Keratinocyte (primary cell): ENCODE measurements at regions not wholly inside any gene's neighbourhood (a gene's known extent, or its start where the extent isn't known, plus 50 kb on each side); places are given as distances from the start of the nearest gene placed in this dataset.

Experiments used
- DNase-seq: peaks from one replicate; pipeline ENCODE4 v3.0.0-alpha.2; 2011; ENCODE audit warnings: low read depth, missing footprints, low spot score
- FAIRE-seq: peaks from 2 replicates; lab custom pipeline; 2011; peaks lifted over from hg19 to GRCh38; lab: Jason Lieb, UNC
- H2AFZ ChIP-seq: 2 replicates; pipeline ENCODE4 v1.6.0; 2012; ENCODE audit warnings: low read length, control low read depth, inconsistent platforms; ENCODE audit not compliant: control insufficient read depth
- H3K27ac ChIP-seq: 2 replicates; pipeline ENCODE4 v1.5.1; 2011; ENCODE audit warnings: low read length; ENCODE audit not compliant: control insufficient read depth, insufficient read depth
- H3K27me3 ChIP-seq: 3 replicates; pipeline ENCODE4 v1.6.0; 2011; ENCODE audit warnings: low read length; ENCODE audit not compliant: control insufficient read depth, insufficient read depth; ENCODE audit errors: extremely low read depth
- H3K36me3 ChIP-seq, 2 experiments: 2 replicates in 1 of 2; 3 replicates in 1 of 2; pipeline ENCODE4 v1.5.1; 2011; ENCODE audit warnings: low read length in 2 of 2, mild to moderate bottlenecking in 1 of 2; ENCODE audit not compliant: control insufficient read depth in 2 of 2, insufficient read depth in 2 of 2; ENCODE audit errors: extremely low read depth in 1 of 2
- H3K4me1 ChIP-seq: 3 replicates; pipeline ENCODE4 v1.5.1; 2011; ENCODE audit warnings: low read length; ENCODE audit not compliant: control insufficient read depth, insufficient read depth; ENCODE audit errors: extremely low read depth
- H3K4me2 ChIP-seq: 3 replicates; pipeline ENCODE4 v1.6.0; 2011; ENCODE audit warnings: low read depth, low read length; ENCODE audit not compliant: control insufficient read depth, insufficient read depth; ENCODE audit errors: extremely low read depth
- H3K4me3 ChIP-seq, 3 experiments: fragments of 200-600 bp in 1 of 3; sonication (generic) in 1 of 3; 2 replicates in 2 of 3; 3 replicates in 1 of 3; pipeline ENCODE4 v1.5.1; 2011 to 2016; ENCODE audit warnings: low read length in 3 of 3, mild to moderate bottlenecking in 3 of 3, control low read depth in 2 of 3, inconsistent platforms in 1 of 3, low read depth in 1 of 3, mixed read lengths in 1 of 3, mixed run types in 1 of 3, moderate library complexity in 1 of 3; ENCODE audit not compliant: control insufficient read depth in 2 of 3, insufficient read depth in 2 of 3; ENCODE audit errors: extremely low read depth in 1 of 3
- H3K79me2 ChIP-seq: 2 replicates; pipeline ENCODE4 v1.6.0; 2012; ENCODE audit warnings: low read length; ENCODE audit not compliant: control insufficient read depth, insufficient read depth
- H3K9ac ChIP-seq: 3 replicates; pipeline ENCODE4 v1.6.0; 2011; ENCODE audit warnings: low read length; ENCODE audit not compliant: control insufficient read depth, insufficient read depth; ENCODE audit errors: extremely low read depth
- H3K9me1 ChIP-seq: 3 replicates; pipeline ENCODE4 v1.6.0; 2011; ENCODE audit warnings: low read length; ENCODE audit not compliant: control insufficient read depth, insufficient read depth; ENCODE audit errors: extremely low read depth
- H3K9me3 ChIP-seq: 2 replicates; pipeline ENCODE4 v1.5.1; 2012; ENCODE audit warnings: low read depth, low read length; ENCODE audit not compliant: control insufficient read depth
- H4K20me1 ChIP-seq: 3 replicates; pipeline ENCODE4 v1.6.0; 2011; ENCODE audit warnings: low read length; ENCODE audit not compliant: control insufficient read depth, insufficient read depth; ENCODE audit errors: extremely low read depth
- EZH2 ChIP-seq: IDR thresholded peaks from one replicate; pipeline ENCODE4 v1.6.1; 2012; ENCODE audit warnings: inconsistent platforms, mild to moderate bottlenecking, low read length, moderate library complexity
- dilution Hi-C: fragments of 300-500 bp; cut with MboI; formaldehyde crosslinking; loops from one replicate; pipeline ENCODE4 v1.7.0; 2020; ENCODE audit warnings: low sequenced_read_pairs; ENCODE audit not compliant: extremely low pct_ligation_motif_present
- TF ChIP-seq, protein P1 (sequence below), 3 experiments: IDR thresholded peaks in 1 of 3; conservative IDR thresholded peaks in 1 of 3; optimal IDR thresholded peaks in 1 of 3; 2 replicates in 2 of 3; 3 replicates in 1 of 3; pipeline versions ENCODE3 to v1.5.1; 2011; ENCODE audit warnings: low read length in 3 of 3, mild to moderate bottlenecking in 3 of 3, moderate library complexity in 2 of 3, control low read depth in 1 of 3, inconsistent platforms in 1 of 3; ENCODE audit not compliant: insufficient read depth in 2 of 3; ENCODE audit errors: extremely low read depth in 1 of 3

- Histone ChIP-seq H3K4me3 (no peak overlapping the region), H3K79me2 (no peaks in the 10 kb centered on the region), H4K20me1 (no peaks in the 10 kb centered on the region), H3K4me1 (no peaks in the 10 kb centered on the region), H3K36me3 (no peaks in the 10 kb centered on the region), H3K27me3 (no peaks in the 10 kb centered on the region), H2AFZ (no peak overlapping the region), H3K27ac (no peak overlapping the region), H3K9me3 (no peaks in the 10 kb centered on the region), H3K9ac (no peak overlapping the region), H3K9me1 (no peaks in the 10 kb centered on the region), H3K4me2 (no peak overlapping the region)
- dilution Hi-C loops, result no loop called here
- DNase-seq, result no peak
- no peak for FAIRE-seq
- TF ChIP-seq, protein P1, sequence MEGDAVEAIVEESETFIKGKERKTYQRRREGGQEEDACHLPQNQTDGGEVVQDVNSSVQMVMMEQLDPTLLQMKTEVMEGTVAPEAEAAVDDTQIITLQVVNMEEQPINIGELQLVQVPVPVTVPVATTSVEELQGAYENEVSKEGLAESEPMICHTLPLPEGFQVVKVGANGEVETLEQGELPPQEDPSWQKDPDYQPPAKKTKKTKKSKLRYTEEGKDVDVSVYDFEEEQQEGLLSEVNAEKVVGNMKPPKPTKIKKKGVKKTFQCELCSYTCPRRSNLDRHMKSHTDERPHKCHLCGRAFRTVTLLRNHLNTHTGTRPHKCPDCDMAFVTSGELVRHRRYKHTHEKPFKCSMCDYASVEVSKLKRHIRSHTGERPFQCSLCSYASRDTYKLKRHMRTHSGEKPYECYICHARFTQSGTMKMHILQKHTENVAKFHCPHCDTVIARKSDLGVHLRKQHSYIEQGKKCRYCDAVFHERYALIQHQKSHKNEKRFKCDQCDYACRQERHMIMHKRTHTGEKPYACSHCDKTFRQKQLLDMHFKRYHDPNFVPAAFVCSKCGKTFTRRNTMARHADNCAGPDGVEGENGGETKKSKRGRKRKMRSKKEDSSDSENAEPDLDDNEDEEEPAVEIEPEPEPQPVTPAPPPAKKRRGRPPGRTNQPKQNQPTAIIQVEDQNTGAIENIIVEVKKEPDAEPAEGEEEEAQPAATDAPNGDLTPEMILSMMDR (optimal IDR thresholded peaks at IDR 0.05 in 1 of 3, IDR thresholded peaks at IDR 0.05 in 1 of 3, conservative IDR thresholded peaks at IDR 0.05 in 1 of 3; ENCODE audit: extremely low read depth in 1 of 3, insufficient read depth in 2 of 3, low read length in 3 of 3), result no peak
- no peak for TF ChIP-seq EZH2
These were observed 406.7 kb upstream of the DDX18 start for GRCh38 chr2:117407746-117408145.

GRCh38 chr2:117409443-117409842 is 405.0 kb upstream of the DDX18 start:
- FAIRE-seq (no peak), DNase-seq (no peak)
- TF ChIP-seq, protein P1 (optimal IDR thresholded peaks at IDR 0.05 in 1 of 3, IDR thresholded peaks at IDR 0.05 in 1 of 3, conservative IDR thresholded peaks at IDR 0.05 in 1 of 3; ENCODE audit: extremely low read depth in 1 of 3, insufficient read depth in 2 of 3, low read length in 3 of 3), result no peak
- TF ChIP-seq EZH2, result no peak
- Histone ChIP-seq H3K9me3 (no peaks in the 10 kb centered on the region), H3K4me1 (no peaks in the 10 kb centered on the region), H2AFZ (no peak overlapping the region), H3K9me1 (no peaks in the 10 kb centered on the region), H3K27ac (no peak overlapping the region), H3K4me3 (no peak overlapping the region), H3K36me3 (no peaks in the 10 kb centered on the region), H3K79me2 (no peaks in the 10 kb centered on the region), H3K9ac (no peak overlapping the region), H3K4me2 (no peak overlapping the region), H3K27me3 (no peaks in the 10 kb centered on the region), H4K20me1 (no peaks in the 10 kb centered on the region)
- dilution Hi-C loops, result no loop called here
